ENCODE measurements at regions not wholly inside any gene's neighbourhood (a gene's known extent, or its start where the extent isn't known, plus 50 kb on each side); places are given as distances from the start of the nearest gene placed in this dataset.

DNA sequence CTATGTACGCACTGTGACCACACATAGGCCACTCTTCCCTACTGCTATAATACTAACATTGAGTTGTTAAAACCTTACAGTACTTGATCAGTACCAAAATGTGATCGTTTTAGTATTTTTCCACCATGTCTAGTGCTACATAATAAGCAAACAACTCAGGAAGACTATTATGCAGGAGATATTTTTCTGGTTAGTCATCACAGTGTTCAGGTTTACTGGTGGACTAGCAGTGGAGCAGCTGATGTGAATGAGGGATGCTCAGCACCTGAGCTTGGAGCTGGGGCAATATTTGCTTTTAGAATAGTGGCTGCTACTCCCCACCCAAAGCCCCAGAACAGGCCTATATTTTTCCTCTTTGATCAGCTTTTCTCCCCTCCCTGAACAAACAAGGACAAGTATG lies 513.1 kb downstream of the KCNH5 start:
- DNase-seq (ENCODE audit: low spot score), result no peak

DNA sequence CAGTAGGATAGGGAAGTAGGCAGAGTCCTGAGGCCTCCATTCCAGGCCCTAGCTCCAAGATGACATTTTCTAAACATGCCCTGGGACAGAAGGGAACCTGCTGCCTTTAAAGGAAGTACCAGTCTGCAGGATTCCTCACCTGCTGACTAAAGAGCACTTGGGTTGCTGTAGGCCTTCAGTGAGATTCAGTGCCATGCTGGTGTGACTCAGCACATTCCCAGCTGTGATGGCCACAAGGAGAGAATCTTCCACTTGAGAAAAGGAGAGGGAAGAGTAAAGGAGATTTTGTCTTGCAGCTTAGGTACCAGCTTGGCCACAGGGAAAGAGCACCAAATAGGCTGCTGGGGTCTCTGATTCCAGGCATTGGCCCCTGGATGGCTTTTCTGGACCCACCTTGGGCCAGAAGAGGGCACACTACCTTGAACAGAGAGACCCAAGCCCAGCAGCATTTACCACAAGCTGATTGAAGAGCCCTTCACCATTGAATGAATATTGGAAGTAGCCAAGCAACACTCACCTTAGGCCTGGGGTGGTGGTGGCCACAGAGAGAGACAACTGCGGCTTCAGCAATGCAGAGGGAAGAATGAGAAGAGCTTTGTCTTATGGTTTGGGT lies 498.3 kb downstream of the KCNH5 start:
- DNase-seq (ENCODE audit: low spot score), result no peak

DNA sequence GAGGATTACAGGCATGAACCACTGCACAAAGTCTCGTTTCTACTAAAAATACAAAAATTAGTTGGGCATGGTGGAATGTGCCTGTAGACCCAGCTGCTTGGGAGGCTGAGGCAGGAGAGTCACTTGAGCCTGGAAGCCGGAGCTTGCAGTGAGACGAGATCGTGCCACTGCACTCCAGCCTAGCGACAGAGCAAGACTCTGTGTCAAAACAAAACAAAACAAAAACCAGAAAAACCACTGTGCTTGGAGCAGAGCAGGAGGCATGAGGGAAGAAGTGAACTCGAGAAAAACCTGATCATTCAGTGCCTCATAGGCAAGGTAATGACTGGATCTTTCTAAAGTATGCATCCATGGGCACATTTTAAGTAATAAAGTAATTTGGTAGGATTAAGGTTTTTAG lies 487.8 kb downstream of the KCNH5 start:
- no peak for DNase-seq (ENCODE audit: low spot score)

DNA sequence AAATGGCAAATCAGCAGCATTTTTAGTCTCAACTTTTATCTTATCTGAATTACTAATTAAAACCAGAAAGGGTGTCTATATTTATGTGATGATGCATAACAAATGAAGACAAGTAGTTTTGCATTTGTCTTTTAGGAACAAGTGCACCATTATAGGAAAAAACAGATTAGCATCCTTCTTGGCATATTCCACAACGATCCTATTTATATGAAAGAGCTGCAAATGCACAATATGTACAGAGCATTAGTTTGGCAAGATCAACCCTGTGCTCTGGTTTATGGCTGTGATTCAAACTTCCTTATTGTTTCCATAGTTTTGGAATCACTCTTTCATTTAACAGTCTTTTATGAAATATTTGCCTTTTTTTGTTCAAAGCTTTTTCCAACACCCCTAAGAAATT lies 486.8 kb downstream of the KCNH5 start:
- DNase-seq (ENCODE audit: low spot score), result no peak

DNA sequence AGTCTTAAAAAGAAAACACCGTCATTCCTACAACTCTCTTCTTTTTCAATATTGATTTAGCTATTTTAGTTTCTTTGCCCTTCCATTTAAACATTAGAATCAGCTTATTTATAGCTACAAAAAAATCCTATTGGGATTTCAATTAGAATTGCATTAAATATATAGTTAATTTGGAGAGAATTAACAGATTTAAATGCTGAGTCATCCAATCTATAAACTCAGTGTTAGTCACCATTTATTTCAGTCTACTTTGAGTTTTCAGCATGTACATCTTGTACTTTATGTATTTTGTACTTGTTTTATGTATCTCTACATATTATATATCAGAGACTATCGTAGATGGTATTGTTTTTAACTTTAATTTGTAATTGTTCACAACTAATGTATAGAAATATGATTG lies 460.0 kb downstream of the KCNH5 start:
- no peak for DNase-seq (ENCODE audit: low spot score)

DNA sequence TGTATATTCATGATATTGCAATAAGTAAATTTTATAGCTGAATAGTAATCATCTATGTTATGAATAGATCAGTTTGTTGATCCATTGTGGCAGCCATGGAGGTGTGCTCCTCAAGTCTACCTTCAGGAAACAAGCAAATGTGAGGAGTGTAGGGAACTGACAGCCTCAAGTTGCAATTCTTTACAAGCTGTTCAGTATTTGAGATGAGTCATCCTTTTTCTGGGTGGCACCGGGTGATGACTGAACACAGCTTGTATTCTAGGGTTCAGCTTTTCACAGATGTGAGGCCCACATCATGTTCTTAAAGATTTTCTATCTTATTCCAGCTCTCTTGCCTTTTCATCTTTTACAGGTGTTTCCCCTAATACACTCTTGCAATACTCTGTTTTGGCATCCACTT lies 452.4 kb downstream of the KCNH5 start:
- no peak for DNase-seq (ENCODE audit: low spot score)

DNA sequence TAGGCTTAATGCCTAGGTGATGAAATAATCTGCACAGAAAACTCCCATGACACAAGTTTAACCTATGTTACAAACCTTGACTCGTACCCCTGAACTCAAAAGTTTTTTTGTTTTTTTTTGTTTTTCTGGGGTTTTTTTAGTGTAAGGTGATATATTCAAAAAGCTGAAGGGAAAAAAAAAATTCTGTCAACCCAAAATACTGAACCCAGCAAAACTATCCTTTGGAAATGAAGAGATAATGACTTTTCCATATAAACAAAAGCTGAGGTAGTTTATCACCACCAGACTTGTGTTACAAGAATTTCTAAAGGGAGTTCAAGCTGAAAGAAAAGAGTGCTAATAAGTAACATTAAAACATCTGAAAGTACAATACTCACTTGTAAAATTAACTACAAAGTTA lies 448.1 kb downstream of the KCNH5 start:
- no peak for DNase-seq (ENCODE audit: low spot score)

DNA sequence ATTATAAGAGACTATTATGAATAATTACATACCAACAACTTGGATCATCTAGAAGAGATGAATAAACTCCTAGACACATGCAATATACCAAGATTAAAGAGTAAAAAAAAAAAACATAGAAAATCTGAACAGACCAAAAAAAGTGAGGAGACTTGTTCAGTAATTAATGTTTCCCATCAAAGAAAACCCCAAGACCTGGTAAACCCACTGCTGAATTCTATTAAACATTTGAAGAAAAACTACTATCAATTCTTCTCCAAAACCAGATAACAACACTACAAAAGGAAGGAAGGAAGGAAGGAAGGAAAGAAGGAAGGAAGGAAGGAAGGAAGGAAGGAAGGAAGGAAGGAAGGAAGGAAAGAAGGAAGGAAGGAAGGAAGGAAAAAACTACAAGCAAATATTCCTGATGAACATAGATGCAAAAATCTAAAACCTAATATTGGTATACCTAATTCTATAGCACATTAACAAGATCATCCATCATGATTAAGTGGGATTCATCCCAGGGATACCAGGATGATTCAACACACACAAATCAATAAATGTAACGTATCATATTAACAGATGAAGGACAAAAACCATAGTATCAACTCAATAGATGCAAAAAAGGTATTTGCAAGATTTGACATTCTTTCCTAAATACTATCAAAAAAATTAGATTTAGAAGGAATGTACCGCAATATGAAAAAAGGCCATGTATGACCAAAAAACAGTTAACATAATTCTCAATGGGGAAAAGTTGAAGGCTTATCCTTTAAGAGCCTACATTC lies 445.5 kb downstream of the KCNH5 start:
- no peak for DNase-seq (ENCODE audit: low spot score)

DNA sequence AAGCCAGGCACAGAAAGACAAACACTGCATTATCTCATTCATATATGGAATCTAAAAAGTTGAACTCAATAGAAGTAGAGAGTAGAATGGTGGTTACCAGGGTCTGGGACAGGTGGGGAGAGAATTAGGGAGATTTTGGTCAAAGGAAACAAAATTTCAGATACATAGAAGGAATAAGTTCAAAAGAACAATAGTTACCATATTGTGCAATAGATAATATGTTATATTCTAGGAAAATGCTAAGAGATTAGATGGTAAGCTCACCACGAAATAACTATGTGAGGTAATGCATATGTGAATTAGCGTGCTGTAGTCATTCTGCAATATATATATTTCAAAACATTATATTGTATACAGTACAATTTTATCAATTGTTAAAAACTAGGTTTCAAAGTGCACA lies 442.5 kb downstream of the KCNH5 start:
- no peak for DNase-seq (ENCODE audit: low spot score)

DNA sequence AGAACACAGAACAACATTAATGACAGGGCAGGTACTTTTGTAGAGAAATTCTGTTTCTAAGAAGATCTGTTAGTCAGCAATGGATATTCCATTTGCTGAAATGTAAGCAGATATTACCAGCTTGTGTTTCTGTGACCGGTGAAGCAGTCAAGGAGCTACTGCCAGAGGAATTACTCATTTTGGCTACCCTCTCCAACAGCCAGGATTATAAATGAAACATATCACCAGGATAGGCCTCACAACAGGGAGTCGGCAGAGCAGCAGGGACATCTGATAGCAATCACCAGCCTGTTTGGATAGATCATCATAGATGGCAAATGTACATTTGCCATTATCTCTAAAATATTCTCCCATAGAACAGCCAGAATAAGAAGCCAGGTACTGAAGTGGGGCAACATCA lies 440.7 kb downstream of the KCNH5 start:
- DNase-seq (ENCODE audit: low spot score), result no peak

DNA sequence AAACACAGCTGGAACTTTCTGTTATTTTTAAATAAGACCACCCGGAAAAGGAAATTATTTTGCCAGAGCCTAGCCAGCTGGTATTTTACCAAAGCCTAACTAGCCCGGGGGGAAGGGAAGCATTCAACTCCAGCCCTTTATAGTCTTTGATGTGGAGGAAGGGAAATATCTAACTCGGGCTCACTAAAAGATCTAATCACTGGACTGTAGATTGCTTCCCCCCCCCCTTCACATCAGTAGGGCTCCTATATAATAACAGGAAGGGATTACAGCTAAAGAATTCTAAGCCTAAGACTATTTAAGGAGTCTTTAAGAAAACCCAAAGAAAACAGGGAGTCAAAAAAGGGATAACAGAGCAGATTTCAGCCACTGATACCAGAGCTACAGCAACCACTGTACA lies 431.1 kb downstream of the KCNH5 start:
- no peak for DNase-seq (ENCODE audit: low spot score)

DNA sequence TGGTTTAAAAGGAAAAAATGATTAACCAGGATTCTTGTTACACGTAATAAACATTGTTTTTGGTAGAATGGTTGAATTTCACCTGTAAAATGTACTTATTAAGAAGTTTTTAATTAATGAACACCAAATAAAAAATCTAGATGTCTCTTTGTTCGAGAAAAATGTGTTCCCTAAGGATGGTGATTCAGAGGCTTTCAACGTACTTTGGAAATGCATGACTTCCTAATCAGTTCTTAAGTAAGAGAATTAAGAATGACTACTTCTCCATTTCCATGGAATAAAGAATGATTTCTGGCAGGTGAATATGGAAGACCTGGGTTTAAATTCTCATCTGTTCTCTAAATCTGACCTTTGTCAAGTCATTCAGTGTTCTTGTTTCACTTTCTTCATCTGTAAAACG lies 428.6 kb downstream of the KCNH5 start:
- DNase-seq (ENCODE audit: low spot score), result no peak

DNA sequence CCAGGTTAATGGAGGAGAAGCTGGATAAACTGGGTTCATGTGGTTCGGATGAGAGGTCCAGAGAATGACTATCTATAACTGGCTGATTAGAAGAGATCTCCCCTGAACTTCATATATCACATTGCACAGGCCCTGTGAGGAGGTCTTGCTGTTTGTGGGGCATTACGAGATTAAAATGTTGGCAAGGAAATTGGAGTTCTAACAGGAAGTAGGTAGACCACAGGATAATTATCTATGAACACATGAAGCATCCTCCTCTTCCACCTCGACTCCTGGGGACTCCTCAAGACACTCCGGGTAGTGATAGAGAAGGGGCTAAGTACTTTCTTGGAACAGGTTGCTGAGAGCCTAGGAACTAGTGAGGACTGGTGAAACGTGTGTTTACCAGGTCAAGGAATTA lies 418.8 kb downstream of the KCNH5 start:
- no peak for DNase-seq (ENCODE audit: low spot score)

DNA sequence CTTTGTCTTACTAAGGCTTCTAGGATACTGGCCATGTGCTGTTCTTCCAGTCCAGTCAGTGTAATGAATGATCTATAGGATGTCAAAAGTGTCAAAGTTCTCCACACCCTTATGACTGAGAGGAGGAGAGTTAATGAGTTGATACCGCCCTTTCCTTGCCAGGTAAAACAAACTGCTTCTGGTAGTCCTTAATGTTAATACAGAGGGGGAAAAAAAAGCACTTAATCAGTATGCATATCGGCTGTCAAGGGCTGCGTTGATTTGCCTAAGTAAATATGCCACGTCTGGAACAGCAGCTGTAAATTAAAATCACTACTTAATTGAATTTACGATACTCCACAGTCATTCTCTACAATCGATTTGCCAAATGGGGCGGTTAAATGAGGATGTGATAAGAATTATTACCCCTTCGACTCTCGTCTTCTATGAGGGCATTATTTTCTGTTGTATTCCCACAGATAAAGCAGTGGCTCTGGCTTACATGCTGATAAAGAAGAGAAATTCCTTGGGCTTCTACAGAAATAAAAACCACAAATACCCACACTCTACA lies 416.0 kb downstream of the KCNH5 start:
- no peak for DNase-seq (ENCODE audit: low spot score)

DNA sequence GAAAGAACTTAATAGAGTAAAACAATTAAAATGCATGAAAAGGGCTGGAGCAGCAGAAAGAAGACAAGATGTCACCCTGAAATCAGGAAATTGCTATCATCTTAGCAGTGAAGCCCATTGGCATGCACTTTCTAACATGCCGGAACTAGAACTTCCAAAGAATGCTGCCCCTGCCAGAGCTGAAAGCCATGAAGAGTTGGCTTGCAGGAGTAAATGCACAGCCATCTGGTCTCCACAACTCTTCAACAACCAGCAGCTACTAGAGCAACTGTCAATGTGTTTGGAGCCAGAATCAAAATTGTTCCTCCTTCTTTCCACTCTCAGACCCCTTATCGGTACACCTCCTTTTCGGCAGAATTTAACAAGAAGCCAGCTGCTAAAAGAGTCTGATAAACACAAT lies 414.1 kb downstream of the KCNH5 start:
- no peak for DNase-seq (ENCODE audit: low spot score)

DNA sequence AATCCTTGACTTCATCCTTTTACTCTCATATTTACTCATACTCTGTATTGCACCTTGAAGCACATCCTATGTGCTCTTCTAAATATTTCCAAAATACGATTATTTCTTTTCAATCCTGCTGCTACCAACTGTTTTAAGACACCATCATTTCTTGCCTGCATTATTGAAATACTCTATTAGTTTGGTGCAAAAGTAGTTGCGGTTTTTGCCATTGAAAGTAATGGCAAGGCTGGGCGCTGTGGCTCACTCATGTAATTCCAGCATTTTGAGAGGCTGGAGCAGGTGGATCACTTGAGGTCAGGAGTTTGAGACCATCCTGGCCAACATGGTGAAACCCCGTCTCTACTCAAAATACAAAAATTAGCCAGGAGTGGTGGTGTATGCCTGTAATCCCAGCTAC lies 412.5 kb downstream of the KCNH5 start:
- DNase-seq (ENCODE audit: low spot score), result no peak

DNA sequence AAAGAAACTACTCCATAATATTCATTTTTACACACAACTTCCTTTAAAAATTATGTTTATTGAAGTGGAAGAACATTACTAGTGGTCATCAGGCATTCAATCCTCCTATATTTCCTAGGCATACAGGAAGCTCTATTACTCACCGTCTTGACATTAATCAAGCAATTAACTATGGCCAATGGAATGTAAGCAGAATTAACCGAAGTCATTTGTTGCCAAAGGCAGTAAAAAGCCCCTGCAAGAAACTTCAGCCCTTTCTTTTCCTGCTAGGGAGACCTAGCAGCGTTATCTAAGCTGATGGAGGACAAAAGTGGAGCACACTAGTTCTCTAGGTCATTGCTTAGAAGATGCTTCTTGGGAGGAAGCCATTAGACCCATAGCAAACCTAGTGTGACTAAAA lies 399.6 kb downstream of the KCNH5 start:
- no peak for DNase-seq (ENCODE audit: low spot score)
